Liver (tissue), 8 donors: ENCODE measurements at regions not wholly inside any gene's neighbourhood (a gene's known extent, or its start where the extent isn't known, plus 50 kb on each side); places are given as distances from the start of the nearest gene placed in this dataset.

Experiments used
- DNase-seq: peaks from one replicate; pipeline ENCODE4 v3.0.0-alpha.2; 2017; ENCODE audit warnings: low spot score
- H3K27ac ChIP-seq, 2 donors: one replicate each; pipeline ENCODE4 v1.7.0; 2013; ENCODE audit warnings: inconsistent platforms in 2 of 2, low read length in 2 of 2, control low read depth in 1 of 2, low read depth in 1 of 2, mild to moderate bottlenecking in 1 of 2
- H3K27me3 ChIP-seq, 4 donors: one replicate each; pipeline versions ENCODE4 v1.6.1 to v1.7.0; 2013; ENCODE audit warnings: low read length in 3 of 4, inconsistent platforms in 1 of 4, mild to moderate bottlenecking in 1 of 4, moderate library complexity in 1 of 4; ENCODE audit not compliant: control insufficient read depth in 4 of 4, insufficient read depth in 4 of 4
- H3K36me3 ChIP-seq, 4 donors: one replicate each; pipeline versions ENCODE4 v1.6.1 to v1.7.0; 2013; ENCODE audit warnings: low read length in 3 of 4, mild to moderate bottlenecking in 3 of 4, low read depth in 1 of 4, moderate library complexity in 1 of 4; ENCODE audit not compliant: control insufficient read depth in 4 of 4, insufficient read depth in 3 of 4
- H3K4me1 ChIP-seq, 4 donors: one replicate each; pipeline versions ENCODE4 v1.6.1 to v1.7.0; 2013; ENCODE audit warnings: low read length in 3 of 4, mild to moderate bottlenecking in 3 of 4, moderate library complexity in 1 of 4; ENCODE audit not compliant: control insufficient read depth in 4 of 4, insufficient read depth in 4 of 4
- H3K4me3 ChIP-seq, 3 donors: one replicate each; pipeline versions ENCODE4 v1.6.1 to v1.7.0; 2013; ENCODE audit warnings: low read length in 3 of 3, control low read depth in 1 of 3, low read depth in 1 of 3, mild to moderate bottlenecking in 1 of 3
- H3K9ac ChIP-seq, 2 donors: one replicate each; pipeline ENCODE4 v1.7.0; 2013; ENCODE audit warnings: low read length in 2 of 2, mild to moderate bottlenecking in 2 of 2, moderate library complexity in 2 of 2, control low read depth in 1 of 2, low read depth in 1 of 2
- H3K9me3 ChIP-seq, 4 donors: one replicate each; pipeline versions ENCODE4 v1.6.1 to v1.7.0; 2013; ENCODE audit warnings: low read length in 3 of 4; ENCODE audit not compliant: control insufficient read depth in 4 of 4
- ATF3 ChIP-seq: IDR thresholded peaks from 2 replicates; pipeline ENCODE4 v1.6.1; 2016; ENCODE audit warnings: antibody characterized with exemption
- CTCF ChIP-seq: fragments of 150-350 bp; IDR thresholded peaks from 2 replicates; pipeline ENCODE4 v1.5.1; 2017; ENCODE audit warnings: improper control_type of control experiment, low read depth, low read length; ENCODE audit not compliant: missing input control
- EGR1 ChIP-seq, 2 donors: IDR thresholded peaks; 2 replicates each; pipeline ENCODE4 v1.6.1; 2016 to 2018; ENCODE audit warnings: antibody characterized with exemption in 2 of 2, low read depth in 2 of 2
- FOXA1 ChIP-seq: IDR thresholded peaks from 2 replicates; pipeline ENCODE4 v1.6.1; 2016; ENCODE audit warnings: antibody characterized with exemption
- FOXA2 ChIP-seq: IDR thresholded peaks from 2 replicates; pipeline ENCODE4 v1.6.1; 2016; ENCODE audit warnings: antibody characterized with exemption
- GABPA ChIP-seq, 2 donors: IDR thresholded peaks in 1 of 2; conservative IDR thresholded peaks in 1 of 2; 2 replicates each; pipeline ENCODE4 v1.6.1; 2016; ENCODE audit warnings: antibody characterized with exemption in 2 of 2, mild to moderate bottlenecking in 1 of 2, moderate library complexity in 1 of 2
- HNF4A ChIP-seq, 2 donors: conservative IDR thresholded peaks; 2 replicates each; pipeline ENCODE4 v1.6.1; 2016; ENCODE audit warnings: antibody characterized with exemption in 2 of 2, mild to moderate bottlenecking in 2 of 2
- JUND ChIP-seq, 2 donors: IDR thresholded peaks; 2 replicates each; pipeline ENCODE4 v1.6.1; 2016; ENCODE audit warnings: antibody characterized with exemption in 2 of 2
- NR2F2 ChIP-seq: IDR thresholded peaks from 2 replicates; pipeline ENCODE4 v1.6.1; 2016; ENCODE audit warnings: antibody characterized with exemption
- RAD21 ChIP-seq, 2 donors: IDR thresholded peaks; 2 replicates each; pipeline ENCODE4 v1.6.1; 2016; ENCODE audit warnings: antibody characterized with exemption in 2 of 2, mild to moderate bottlenecking in 2 of 2
- REST ChIP-seq: IDR thresholded peaks from 2 replicates; pipeline ENCODE4 v1.6.1; 2016; ENCODE audit warnings: antibody characterized with exemption, mild to moderate bottlenecking
- RXRA ChIP-seq, 2 donors: IDR thresholded peaks; 2 replicates each; pipeline ENCODE4 v1.6.1; 2017 to 2018; ENCODE audit warnings: antibody characterized with exemption in 2 of 2, mild to moderate bottlenecking in 1 of 2
- SP1 ChIP-seq: IDR thresholded peaks from 2 replicates; pipeline ENCODE4 v1.6.1; 2018; ENCODE audit warnings: antibody characterized with exemption, mild to moderate bottlenecking
- TAF1 ChIP-seq: conservative IDR thresholded peaks from 2 replicates; pipeline ENCODE4 v1.6.1; 2016; ENCODE audit warnings: antibody characterized with exemption, mild to moderate bottlenecking
- YY1 ChIP-seq: IDR thresholded peaks from 2 replicates; pipeline ENCODE4 v1.6.1; 2016; ENCODE audit warnings: antibody characterized with exemption, mild to moderate bottlenecking
- WGBS: extraction: QIAGEN DNeasy Blood & Tissue Kit; methylation state at CpG from one replicate; pipeline ENCODE4 v1.1.7; 2013; 5-methylcytosine and 5-hydroxymethylcytosine counted together
- donor health status: healthy.
- donor health status: healthy.
- donor health status: healthy.
- donor health status: healthy.
- donor health status: healthy.

- no peak for DNase-seq
- WGBS = 95% methylated on average over 5 of the region's 5 CpGs
- no peak overlapping the region for H3K27ac ChIP-seq
- no peaks in the 10 kb centered on the region for H3K4me1 ChIP-seq
- H3K9me3 ChIP-seq = no peaks in the 10 kb centered on the region
- no peak overlapping the region for H3K4me3 ChIP-seq
- H3K27me3 ChIP-seq = no peaks in the 10 kb centered on the region
- H3K9ac ChIP-seq = no peak overlapping the region
- H3K36me3 ChIP-seq = no peaks in the 10 kb centered on the region
- no peak for TF ChIP-seq EGR1 (IDR thresholded peaks at IDR 0.05; ENCODE audit: low read depth in 2 of 2)
Measured at GRCh38 chr15:59830873-59831272, 141.8 kb upstream of the BNIP2 start.

GRCh38 chr15:59830098-59830497 is 141.0 kb upstream of the BNIP2 start:
- no peak for TF ChIP-seq NR2F2
- TF ChIP-seq ATF3 = no peak
- TF ChIP-seq YY1 = no peak
- no peak for TF ChIP-seq EGR1 (IDR thresholded peaks at IDR 0.05; ENCODE audit: low read depth in 2 of 2)
- no peak for TF ChIP-seq HNF4A (conservative IDR thresholded peaks at IDR 0.05)
- no peak for TF ChIP-seq REST
- TF ChIP-seq FOXA1 = no peak
- H3K9me3 ChIP-seq = no peaks in the 10 kb centered on the region
- H3K4me3 ChIP-seq = no peak overlapping the region
- H3K27ac ChIP-seq = no peak overlapping the region
- no peaks in the 10 kb centered on the region for H3K36me3 ChIP-seq
- no peaks in the 10 kb centered on the region for H3K4me1 ChIP-seq
- no peak for DNase-seq
- 90% methylated on average over 2 of the region's 2 CpGs for WGBS
- no peaks in the 10 kb centered on the region for H3K27me3 ChIP-seq
- H3K9ac ChIP-seq = no peak overlapping the region

GRCh38 chr15:59828861-59829260 is 139.7 kb upstream of the BNIP2 start:
- Histone ChIP-seq H3K36me3 (no peaks in the 10 kb centered on the region), H3K4me3 (no peak overlapping the region), H3K4me1 (no peaks in the 10 kb centered on the region), H3K9ac (no peak overlapping the region), H3K9me3 (no peaks in the 10 kb centered on the region), H3K27me3 (no peaks in the 10 kb centered on the region), H3K27ac (no peak overlapping the region)
- WGBS = 85% methylated on average over 15 of the region's 15 CpGs
- no peak for DNase-seq
- TF ChIP-seq JUND (IDR thresholded peaks at IDR 0.05) (no peak), SP1 (no peak), FOXA1 (no peak), TAF1 (no peak), NR2F2 (no peak), RXRA (IDR thresholded peaks at IDR 0.05) (no peak), CTCF (no peak), FOXA2 (no peak), GABPA (IDR thresholded peaks at IDR 0.05 in 1 of 2, conservative IDR thresholded peaks at IDR 0.05 in 1 of 2) (no peak), RAD21 (IDR thresholded peaks at IDR 0.05) (no peak)
